ENCODE measurements at regions not wholly inside any gene's neighbourhood (a gene's known extent, or its start where the extent isn't known, plus 50 kb on each side); places are given as distances from the start of the nearest gene placed in this dataset.

DNA sequence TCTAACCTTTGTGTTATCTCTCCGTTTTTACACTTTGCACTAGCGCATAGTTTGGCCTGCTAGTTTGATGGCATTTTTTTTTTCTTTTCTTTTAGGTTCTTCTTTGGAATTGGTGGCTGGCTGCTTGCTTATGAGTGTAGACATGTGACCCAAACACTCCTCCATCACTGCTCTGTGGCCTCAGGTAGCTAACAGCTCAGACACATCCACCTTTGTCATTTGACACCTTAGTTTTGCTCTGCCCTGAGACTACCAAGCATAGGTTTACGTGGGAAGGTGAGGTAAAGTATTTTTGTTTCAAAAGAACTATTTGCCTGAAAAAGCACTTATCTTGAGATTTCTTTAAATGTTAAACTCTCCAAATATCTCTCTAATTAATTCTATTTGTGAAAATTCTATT is 368.4 kb upstream of the MAP3K7 start:
- Histone ChIP-seq H3K9me3 (no peaks in the 10 kb centered on the region), H3K36me3 (no peaks in the 10 kb centered on the region), H3K27ac (no peak overlapping the region), H3K4me3 (no peak overlapping the region), H3K27me3 (no peaks in the 10 kb centered on the region), H3K4me1 (no peaks in the 10 kb centered on the region)
- intact Hi-C loops (cut with DNase I): no loop called here
- ATAC-seq (no peak), FAIRE-seq (no peak), DNase-seq (no peak)
- TF ChIP-seq, protein P1, sequence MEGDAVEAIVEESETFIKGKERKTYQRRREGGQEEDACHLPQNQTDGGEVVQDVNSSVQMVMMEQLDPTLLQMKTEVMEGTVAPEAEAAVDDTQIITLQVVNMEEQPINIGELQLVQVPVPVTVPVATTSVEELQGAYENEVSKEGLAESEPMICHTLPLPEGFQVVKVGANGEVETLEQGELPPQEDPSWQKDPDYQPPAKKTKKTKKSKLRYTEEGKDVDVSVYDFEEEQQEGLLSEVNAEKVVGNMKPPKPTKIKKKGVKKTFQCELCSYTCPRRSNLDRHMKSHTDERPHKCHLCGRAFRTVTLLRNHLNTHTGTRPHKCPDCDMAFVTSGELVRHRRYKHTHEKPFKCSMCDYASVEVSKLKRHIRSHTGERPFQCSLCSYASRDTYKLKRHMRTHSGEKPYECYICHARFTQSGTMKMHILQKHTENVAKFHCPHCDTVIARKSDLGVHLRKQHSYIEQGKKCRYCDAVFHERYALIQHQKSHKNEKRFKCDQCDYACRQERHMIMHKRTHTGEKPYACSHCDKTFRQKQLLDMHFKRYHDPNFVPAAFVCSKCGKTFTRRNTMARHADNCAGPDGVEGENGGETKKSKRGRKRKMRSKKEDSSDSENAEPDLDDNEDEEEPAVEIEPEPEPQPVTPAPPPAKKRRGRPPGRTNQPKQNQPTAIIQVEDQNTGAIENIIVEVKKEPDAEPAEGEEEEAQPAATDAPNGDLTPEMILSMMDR (IDR thresholded peaks at IDR 0.05): no peak
- WGBS, 2 donors: 72 to 89% methylated on average over 3 of the region's 3 CpGs

DNA sequence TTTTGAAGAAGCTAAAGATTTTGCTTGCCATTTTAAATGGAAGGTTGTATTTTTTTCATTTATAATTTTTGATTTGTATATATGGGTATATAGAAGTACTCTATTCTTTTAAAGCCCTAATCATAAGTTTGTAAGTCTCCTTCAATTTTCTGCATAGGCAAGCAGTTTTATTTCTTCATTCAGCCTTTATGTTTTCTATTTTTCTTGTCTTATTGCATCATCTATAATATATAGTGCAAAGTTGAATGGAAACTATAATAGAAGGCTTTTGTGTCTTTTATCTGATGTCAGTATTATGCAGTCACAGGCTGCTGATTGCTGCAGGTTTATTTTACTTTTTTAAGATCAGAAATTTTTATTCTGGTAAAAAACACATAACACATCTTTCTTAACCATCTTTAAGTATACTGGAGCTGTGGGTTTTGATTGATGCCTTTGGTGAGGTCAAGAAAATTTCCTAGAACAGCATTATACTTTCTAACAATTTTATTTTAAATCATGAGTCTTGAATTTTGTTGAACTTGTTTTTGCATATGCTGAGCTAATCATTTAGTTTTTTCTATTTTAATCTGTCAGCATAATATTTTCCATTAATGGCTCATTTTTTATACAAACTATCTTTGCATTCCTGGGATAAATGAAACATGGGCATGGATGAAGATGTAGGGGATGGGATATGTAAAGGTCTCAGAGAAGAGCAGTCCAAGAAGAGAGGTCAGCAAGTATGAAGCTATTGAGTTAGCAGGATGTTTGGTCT is 366.7 kb upstream of the MAP3K7 start:
- Histone ChIP-seq H3K4me3 (no peak overlapping the region), H3K4me1 (no peaks in the 10 kb centered on the region), H3K9me3 (no peaks in the 10 kb centered on the region), H3K27ac (no peak overlapping the region), H3K27me3 (no peaks in the 10 kb centered on the region), H3K36me3 (no peaks in the 10 kb centered on the region)
- intact Hi-C loops (cut with DNase I): no loop called here
- FAIRE-seq (no peak), ATAC-seq (no peak), DNase-seq (no peak)
- TF ChIP-seq, protein P1 (IDR thresholded peaks at IDR 0.05): no peak

DNA sequence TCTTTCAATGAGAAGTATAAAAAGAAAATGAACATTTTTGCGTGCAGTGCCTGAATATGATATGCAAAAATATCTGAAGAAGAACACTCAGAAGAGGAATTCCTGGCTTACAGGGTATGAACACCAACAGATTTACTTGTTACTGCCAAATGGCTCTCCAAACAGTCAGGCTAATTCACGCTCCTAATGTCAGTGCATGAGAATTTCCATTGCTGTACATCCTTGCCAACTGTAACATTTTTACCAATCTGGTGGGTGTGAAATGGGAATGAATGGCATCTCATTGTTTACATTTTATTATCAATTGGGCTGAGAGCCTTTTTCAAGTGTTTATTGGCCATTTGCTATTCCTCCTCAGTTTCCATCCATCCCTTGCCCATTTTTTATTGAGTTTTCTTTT is 365.3 kb upstream of the MAP3K7 start:
- H3K4me3 ChIP-seq: no peak overlapping the region
- intact Hi-C loops (cut with DNase I): no loop called here
- TF ChIP-seq, protein P1 (IDR thresholded peaks at IDR 0.05): no peak
- ATAC-seq (no peak), DNase-seq (no peak), FAIRE-seq (no peak)
- H3K9me3 ChIP-seq: no peaks in the 10 kb centered on the region
- H3K27ac ChIP-seq: no peak overlapping the region
- no peaks in the 10 kb centered on the region for H3K27me3 ChIP-seq
- H3K36me3 ChIP-seq: no peaks in the 10 kb centered on the region
- no peaks in the 10 kb centered on the region for H3K4me1 ChIP-seq
- 69 to 70% methylated on average over 2 of the region's 2 CpGs for WGBS, 2 donors

DNA sequence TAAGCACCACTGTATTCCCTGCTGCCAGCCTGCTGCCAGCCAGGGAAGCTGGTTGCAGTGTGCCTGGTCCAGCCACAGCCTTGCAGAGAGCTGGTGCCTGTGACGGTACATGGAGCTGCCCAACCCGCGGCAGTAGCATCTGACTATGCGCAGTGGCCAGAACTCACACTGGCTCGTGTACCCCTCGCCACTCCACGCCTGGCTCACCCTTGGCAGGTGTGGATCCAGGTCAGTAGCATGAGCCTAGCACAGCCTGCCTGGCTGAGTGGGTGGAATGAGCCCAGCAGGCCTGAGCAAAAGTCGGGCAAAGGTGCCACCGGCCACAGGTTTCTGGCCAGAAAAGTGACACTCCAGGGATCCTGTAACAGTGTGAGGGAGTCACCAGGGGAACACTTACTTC is 361.7 kb upstream of the MAP3K7 start:
- Histone ChIP-seq H3K4me1 (no peaks in the 10 kb centered on the region), H3K9me3 (no peaks in the 10 kb centered on the region), H3K27me3 (no peaks in the 10 kb centered on the region), H3K27ac (no peak overlapping the region), H3K36me3 (no peaks in the 10 kb centered on the region), H3K4me3 (no peak overlapping the region)
- DNase-seq: peak in 2 of 6 donors; percentile 10 to 42
- intact Hi-C loops (cut with DNase I): no loop called here
- WGBS, 2 donors: 76 to 85% methylated on average over 9 of the region's 9 CpGs
- ATAC-seq: no peak
- TF ChIP-seq, protein P1 (IDR thresholded peaks at IDR 0.05): no peak
- no peak for FAIRE-seq
